ENCODE measurements at regions not wholly inside any gene's neighbourhood (a gene's known extent, or its start where the extent isn't known, plus 50 kb on each side); places are given as distances from the start of the nearest gene placed in this dataset.

DNA sequence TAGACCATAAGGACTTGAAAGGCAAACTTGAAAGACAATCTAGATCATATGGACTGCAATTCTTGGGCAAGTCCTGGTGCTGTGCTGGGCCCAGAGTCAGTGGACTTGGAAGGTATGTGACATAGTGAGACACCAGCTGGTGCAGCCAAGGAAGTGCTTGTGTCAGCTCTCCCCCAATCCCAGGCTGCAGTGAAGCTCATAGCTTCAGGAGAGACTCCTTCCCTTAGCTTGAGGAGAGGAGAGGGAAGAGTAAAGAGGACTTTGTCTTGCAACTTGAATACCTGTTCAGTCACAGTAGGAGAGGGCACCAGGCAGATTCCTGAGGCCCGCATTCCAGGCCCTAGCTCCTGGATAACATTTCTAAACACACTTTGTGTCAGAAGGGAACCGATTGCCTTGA lies 127.4 kb upstream of the ZPLD1 start:
- no peaks in the 10 kb centered on the region for H3K9me3 ChIP-seq
- DNase-seq (ENCODE audit: low spot score in 2 of 2), result no peak
- H3K27ac ChIP-seq, result no peak overlapping the region
- no peak overlapping the region for H3K4me3 ChIP-seq
- H3K4me1 ChIP-seq, result no peaks in the 10 kb centered on the region
- no peaks in the 10 kb centered on the region for H3K27me3 ChIP-seq
- WGBS, result 96% methylated on average over 2 of the region's 2 CpGs
- TF ChIP-seq, protein P1, sequence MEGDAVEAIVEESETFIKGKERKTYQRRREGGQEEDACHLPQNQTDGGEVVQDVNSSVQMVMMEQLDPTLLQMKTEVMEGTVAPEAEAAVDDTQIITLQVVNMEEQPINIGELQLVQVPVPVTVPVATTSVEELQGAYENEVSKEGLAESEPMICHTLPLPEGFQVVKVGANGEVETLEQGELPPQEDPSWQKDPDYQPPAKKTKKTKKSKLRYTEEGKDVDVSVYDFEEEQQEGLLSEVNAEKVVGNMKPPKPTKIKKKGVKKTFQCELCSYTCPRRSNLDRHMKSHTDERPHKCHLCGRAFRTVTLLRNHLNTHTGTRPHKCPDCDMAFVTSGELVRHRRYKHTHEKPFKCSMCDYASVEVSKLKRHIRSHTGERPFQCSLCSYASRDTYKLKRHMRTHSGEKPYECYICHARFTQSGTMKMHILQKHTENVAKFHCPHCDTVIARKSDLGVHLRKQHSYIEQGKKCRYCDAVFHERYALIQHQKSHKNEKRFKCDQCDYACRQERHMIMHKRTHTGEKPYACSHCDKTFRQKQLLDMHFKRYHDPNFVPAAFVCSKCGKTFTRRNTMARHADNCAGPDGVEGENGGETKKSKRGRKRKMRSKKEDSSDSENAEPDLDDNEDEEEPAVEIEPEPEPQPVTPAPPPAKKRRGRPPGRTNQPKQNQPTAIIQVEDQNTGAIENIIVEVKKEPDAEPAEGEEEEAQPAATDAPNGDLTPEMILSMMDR (IDR thresholded peaks at IDR 0.05), result no peak
- no peaks in the 10 kb centered on the region for H3K36me3 ChIP-seq

DNA sequence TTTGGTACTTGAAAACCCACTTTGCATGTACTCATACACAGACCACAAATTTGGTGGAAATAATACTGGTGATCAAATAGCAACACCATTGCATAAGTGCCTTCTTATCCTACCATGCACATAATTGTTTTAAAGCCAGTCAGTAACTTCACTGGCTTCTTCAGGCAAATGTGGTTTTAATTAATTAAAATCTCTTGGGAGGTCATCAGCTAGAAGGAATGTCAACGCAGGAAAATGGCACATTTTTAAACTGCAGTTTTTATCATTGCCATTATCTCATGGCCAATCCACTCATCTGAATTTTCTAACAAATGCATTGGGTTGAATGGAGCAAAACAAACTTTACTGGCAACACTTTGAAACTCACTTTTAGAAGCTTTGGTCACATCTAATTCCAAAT lies 105.7 kb upstream of the ZPLD1 start:
- no peaks in the 10 kb centered on the region for H3K27me3 ChIP-seq
- H3K36me3 ChIP-seq, result no peaks in the 10 kb centered on the region
- H3K9me3 ChIP-seq, result no peaks in the 10 kb centered on the region
- 47% methylated on average over 1 of the region's 1 CpG for WGBS
- H3K4me1 ChIP-seq, result no peaks in the 10 kb centered on the region
- H3K4me3 ChIP-seq, result no peak overlapping the region
- no peak overlapping the region for H3K27ac ChIP-seq
- DNase-seq (ENCODE audit: low spot score in 2 of 2), result no peak
- TF ChIP-seq POLR2AphosphoS5 (IDR thresholded peaks at IDR 0.05), result no peak
- TF ChIP-seq, protein P1 (IDR thresholded peaks at IDR 0.05), result no peak

DNA sequence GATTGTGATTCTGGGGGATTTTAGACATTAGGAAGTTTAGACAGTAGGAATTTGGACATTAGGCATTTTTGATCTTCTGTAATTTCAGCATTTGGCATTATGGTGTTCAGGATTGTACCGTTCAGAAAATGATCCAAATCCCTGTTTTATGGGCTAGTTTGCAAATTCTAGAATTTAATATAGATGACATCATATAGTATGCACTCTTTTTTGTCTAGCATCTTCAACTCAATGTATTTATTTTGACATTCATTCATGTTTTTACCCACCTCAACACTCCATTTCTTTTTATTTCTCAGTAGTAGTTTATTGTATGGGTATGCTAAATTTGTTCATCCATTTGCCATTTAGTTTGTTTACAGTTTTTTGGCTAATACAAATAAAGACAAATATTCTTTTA lies 105.3 kb upstream of the ZPLD1 start:
- no peaks in the 10 kb centered on the region for H3K27me3 ChIP-seq
- TF ChIP-seq POLR2A (IDR thresholded peaks at IDR 0.05) (no peak), POLR2AphosphoS5 (IDR thresholded peaks at IDR 0.05) (no peak), EP300 (IDR thresholded peaks at IDR 0.05) (no peak)
- TF ChIP-seq, protein P1 (IDR thresholded peaks at IDR 0.05), result no peak
- no peak for DNase-seq (ENCODE audit: low spot score in 2 of 2)
- WGBS, result 79% methylated on average over 1 of the region's 1 CpG
- H3K27ac ChIP-seq, result no peak overlapping the region
- H3K36me3 ChIP-seq, result no peaks in the 10 kb centered on the region
- H3K4me3 ChIP-seq, result no peak overlapping the region
- H3K4me1 ChIP-seq, result no peaks in the 10 kb centered on the region
- H3K9me3 ChIP-seq, result no peaks in the 10 kb centered on the region

DNA sequence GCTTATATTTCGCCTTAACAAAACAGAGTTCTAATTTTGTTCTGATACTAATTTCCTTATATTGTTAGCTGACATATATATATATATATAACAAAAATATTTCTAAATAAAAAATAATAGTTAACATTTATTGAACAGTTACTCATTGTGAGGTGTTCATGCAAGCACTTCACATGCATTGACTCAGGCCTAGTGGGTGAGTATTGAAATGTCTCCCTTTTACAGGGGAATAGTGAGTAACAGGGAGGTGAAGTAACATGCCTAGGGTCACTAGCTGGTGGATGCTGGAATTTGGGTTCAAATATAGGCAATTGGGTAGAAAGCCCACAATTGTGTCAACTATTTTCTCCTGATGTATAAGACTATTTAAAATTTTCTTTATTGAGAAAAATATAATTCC lies 102.6 kb upstream of the ZPLD1 start:
- no peak for DNase-seq (ENCODE audit: low spot score in 2 of 2)
- H3K9me3 ChIP-seq, result no peaks in the 10 kb centered on the region
- H3K4me3 ChIP-seq, result no peak overlapping the region
- no peak overlapping the region for H3K27ac ChIP-seq
- no peaks in the 10 kb centered on the region for H3K4me1 ChIP-seq
- H3K36me3 ChIP-seq, result no peaks in the 10 kb centered on the region
- TF ChIP-seq POLR2AphosphoS5 (IDR thresholded peaks at IDR 0.05) (no peak), EP300 (IDR thresholded peaks at IDR 0.05) (no peak), POLR2A (IDR thresholded peaks at IDR 0.05) (no peak)
- TF ChIP-seq, protein P1 (IDR thresholded peaks at IDR 0.05), result no peak
- H3K27me3 ChIP-seq, result no peaks in the 10 kb centered on the region
- 95% methylated on average over 1 of the region's 1 CpG for WGBS

DNA sequence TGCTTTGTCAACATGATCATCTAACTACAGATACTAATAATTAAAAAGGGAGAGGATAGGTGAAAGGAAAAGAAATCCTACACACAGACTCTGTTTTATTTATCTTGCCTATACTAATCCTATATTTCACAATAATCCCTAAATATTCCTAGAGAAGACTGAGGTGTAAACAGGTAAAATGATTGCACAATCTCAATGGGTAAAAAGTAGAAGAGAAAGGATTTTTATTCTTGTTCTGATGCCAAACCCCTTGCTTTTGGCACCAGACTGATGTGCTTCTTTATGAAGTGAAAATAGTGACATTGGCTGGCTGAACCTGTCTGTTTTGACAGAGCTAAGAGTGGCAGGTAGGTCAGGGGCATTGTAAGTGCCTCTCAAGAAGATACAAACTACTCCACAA lies 101.9 kb upstream of the ZPLD1 start:
- H3K36me3 ChIP-seq, result no peaks in the 10 kb centered on the region
- H3K4me1 ChIP-seq, result no peaks in the 10 kb centered on the region
- TF ChIP-seq POLR2A (IDR thresholded peaks at IDR 0.05) (no peak), EP300 (IDR thresholded peaks at IDR 0.05) (no peak), POLR2AphosphoS5 (IDR thresholded peaks at IDR 0.05) (no peak)
- TF ChIP-seq, protein P1 (IDR thresholded peaks at IDR 0.05), result no peak
- no peak overlapping the region for H3K27ac ChIP-seq
- H3K27me3 ChIP-seq, result no peaks in the 10 kb centered on the region
- H3K9me3 ChIP-seq, result no peaks in the 10 kb centered on the region
- H3K4me3 ChIP-seq, result no peak overlapping the region
- DNase-seq (ENCODE audit: low spot score in 2 of 2), result no peak
